Neural cell (in vitro differentiated cells): ENCODE measurements at regions not wholly inside any gene's neighbourhood (a gene's known extent, or its start where the extent isn't known, plus 50 kb on each side); places are given as distances from the start of the nearest gene placed in this dataset.

Experiments
- H2AFZ ChIP-seq: fragments of 200-600, 300-800 bp; sonication (generic), shearing (Covaris generic); 2 replicates; pipeline ENCODE4 v1.6.0; 2014; ENCODE audit warnings: low read depth, mild to moderate bottlenecking, antibody characterized with exemption, low read length, moderate library complexity
- H3F3A ChIP-seq: fragments of 200-600 bp; shearing (Covaris generic); 2 replicates; pipeline ENCODE4 v1.6.1; 2016; ENCODE audit warnings: mild to moderate bottlenecking, moderate library complexity, mixed read lengths, antibody characterized with exemption, low read length; ENCODE audit not compliant: insufficient read depth, poor library complexity, severe bottlenecking
- H3K27ac ChIP-seq: fragments of 200-600, 300-800 bp; sonication (generic), shearing (Covaris generic); 2 replicates; pipeline ENCODE4 v1.5.1; 2014; ENCODE audit warnings: mild to moderate bottlenecking, low read length, moderate library complexity
- H3K27me3 ChIP-seq: fragments of 300-800, 200-600 bp; sonication (generic), shearing (Covaris generic); 2 replicates; pipeline ENCODE4 v1.6.0; 2014; ENCODE audit warnings: mild to moderate bottlenecking, low read depth, low read length, moderate library complexity; ENCODE audit not compliant: insufficient read depth
- H3K36me3 ChIP-seq: fragments of 300-800, 200-600 bp; sonication (generic), shearing (Covaris generic); 2 replicates; pipeline ENCODE4 v1.5.1; 2014; ENCODE audit warnings: mild to moderate bottlenecking, antibody characterized with exemption, low read length, moderate library complexity; ENCODE audit not compliant: insufficient read depth
- H3K4me2 ChIP-seq: fragments of 300-800, 200-600 bp; sonication (generic), shearing (Covaris generic); 2 replicates; pipeline ENCODE4 v1.6.0; 2014; ENCODE audit warnings: mild to moderate bottlenecking, low read length
- H3K4me3 ChIP-seq: fragments of 300-800, 200-600 bp; sonication (generic), shearing (Covaris generic); 2 replicates; pipeline ENCODE4 v1.5.1; 2014; ENCODE audit warnings: mild to moderate bottlenecking, low read length, moderate library complexity
- H3K79me2 ChIP-seq: fragments of 200-600 bp; shearing (Covaris generic); replicated peaks from 2 replicates; pipeline ENCODE4 v1.6.0; 2014; ENCODE audit warnings: mild to moderate bottlenecking, low read length, moderate library complexity; ENCODE audit not compliant: insufficient read depth
- H3K9ac ChIP-seq: fragments of 300-800, 200-600 bp; sonication (generic), shearing (Covaris generic); 2 replicates; pipeline ENCODE4 v1.6.1; 2016; ENCODE audit warnings: mild to moderate bottlenecking, low read length, mixed read lengths
- H3K9me2 ChIP-seq: fragments of 200-600 bp; shearing (Covaris generic); 2 replicates; pipeline ENCODE4 v1.6.1; 2016; ENCODE audit warnings: mild to moderate bottlenecking, low read length, mixed read lengths; ENCODE audit not compliant: insufficient read depth
- H3K9me3 ChIP-seq: fragments of 200-600, 300-800 bp; sonication (generic), shearing (Covaris generic); 2 replicates; pipeline ENCODE4 v1.6.1; 2016; ENCODE audit warnings: mild to moderate bottlenecking, mixed run types, low read length, moderate library complexity, mixed read lengths
- H4K20me1 ChIP-seq: fragments of 200-600 bp; shearing (Covaris generic); 2 replicates; pipeline ENCODE4 v1.6.1; 2016; ENCODE audit warnings: mild to moderate bottlenecking, mixed run types; ENCODE audit not compliant: insufficient read depth
- CTCF ChIP-seq: fragments of 450-650 bp; IDR thresholded peaks from 2 replicates; pipeline ENCODE4 v1.5.1; 2014; ENCODE audit warnings: antibody characterized with exemption, mild to moderate bottlenecking, moderate library complexity; ENCODE audit not compliant: poor library complexity, severe bottlenecking
- EP300 ChIP-seq: fragments of 450-650 bp; conservative IDR thresholded peaks from 2 replicates; pipeline ENCODE4 v1.6.1; 2014; ENCODE audit warnings: antibody characterized with exemption, mild to moderate bottlenecking, moderate library complexity; ENCODE audit not compliant: poor library complexity, severe bottlenecking
- EZH2 ChIP-seq: fragments of 200-600, 300-800 bp; shearing (Covaris generic), sonication (generic); IDR thresholded peaks from 2 replicates; pipeline ENCODE4 v1.6.1; 2014; ENCODE audit warnings: antibody characterized with exemption, low read length, borderline replicate concordance, mild to moderate bottlenecking; ENCODE audit not compliant: insufficient read depth, poor library complexity, severe bottlenecking
- MXI1 ChIP-seq: fragments of 450-650 bp; conservative IDR thresholded peaks from 2 replicates; pipeline ENCODE4 v1.6.1; 2014; ENCODE audit warnings: antibody characterized with exemption, mild to moderate bottlenecking; ENCODE audit not compliant: poor library complexity, severe bottlenecking
- POLR2AphosphoS5 ChIP-seq: IDR thresholded peaks from 2 replicates; pipeline ENCODE4 v1.6.1; 2012
- RAD21 ChIP-seq: fragments of 450-650 bp; conservative IDR thresholded peaks from 2 replicates; pipeline ENCODE4 v1.6.1; 2014; ENCODE audit warnings: antibody characterized with exemption, mild to moderate bottlenecking, moderate library complexity
- SMC3 ChIP-seq: fragments of 450-650 bp; conservative IDR thresholded peaks from 2 replicates; pipeline ENCODE4 v1.6.1; 2014; ENCODE audit warnings: antibody characterized with exemption, mild to moderate bottlenecking, moderate library complexity; ENCODE audit not compliant: poor library complexity
- TAF1 ChIP-seq: IDR thresholded peaks from 2 replicates; pipeline ENCODE4 v1.6.1; 2012; ENCODE audit warnings: low read depth
- TF ChIP-seq, protein P1 (sequence below): IDR thresholded peaks from 2 replicates; pipeline ENCODE4 v1.6.1; 2012; ENCODE audit warnings: borderline replicate concordance

- H3K9me2 ChIP-seq = no peaks in the 10 kb centered on the region
- no peak overlapping the region for H2AFZ ChIP-seq
- H3K27ac ChIP-seq = no peak overlapping the region
- no peaks in the 10 kb centered on the region for H3K9me3 ChIP-seq
- no peaks in the 10 kb centered on the region for H3F3A ChIP-seq
- H3K4me3 ChIP-seq = no peak overlapping the region
- H4K20me1 ChIP-seq = no peaks in the 10 kb centered on the region
- no peak overlapping the region for H3K9ac ChIP-seq
- H3K27me3 ChIP-seq = no peaks in the 10 kb centered on the region
- H3K4me2 ChIP-seq = no peak overlapping the region
- no peaks in the 10 kb centered on the region for H3K36me3 ChIP-seq
- TF ChIP-seq, protein P1, sequence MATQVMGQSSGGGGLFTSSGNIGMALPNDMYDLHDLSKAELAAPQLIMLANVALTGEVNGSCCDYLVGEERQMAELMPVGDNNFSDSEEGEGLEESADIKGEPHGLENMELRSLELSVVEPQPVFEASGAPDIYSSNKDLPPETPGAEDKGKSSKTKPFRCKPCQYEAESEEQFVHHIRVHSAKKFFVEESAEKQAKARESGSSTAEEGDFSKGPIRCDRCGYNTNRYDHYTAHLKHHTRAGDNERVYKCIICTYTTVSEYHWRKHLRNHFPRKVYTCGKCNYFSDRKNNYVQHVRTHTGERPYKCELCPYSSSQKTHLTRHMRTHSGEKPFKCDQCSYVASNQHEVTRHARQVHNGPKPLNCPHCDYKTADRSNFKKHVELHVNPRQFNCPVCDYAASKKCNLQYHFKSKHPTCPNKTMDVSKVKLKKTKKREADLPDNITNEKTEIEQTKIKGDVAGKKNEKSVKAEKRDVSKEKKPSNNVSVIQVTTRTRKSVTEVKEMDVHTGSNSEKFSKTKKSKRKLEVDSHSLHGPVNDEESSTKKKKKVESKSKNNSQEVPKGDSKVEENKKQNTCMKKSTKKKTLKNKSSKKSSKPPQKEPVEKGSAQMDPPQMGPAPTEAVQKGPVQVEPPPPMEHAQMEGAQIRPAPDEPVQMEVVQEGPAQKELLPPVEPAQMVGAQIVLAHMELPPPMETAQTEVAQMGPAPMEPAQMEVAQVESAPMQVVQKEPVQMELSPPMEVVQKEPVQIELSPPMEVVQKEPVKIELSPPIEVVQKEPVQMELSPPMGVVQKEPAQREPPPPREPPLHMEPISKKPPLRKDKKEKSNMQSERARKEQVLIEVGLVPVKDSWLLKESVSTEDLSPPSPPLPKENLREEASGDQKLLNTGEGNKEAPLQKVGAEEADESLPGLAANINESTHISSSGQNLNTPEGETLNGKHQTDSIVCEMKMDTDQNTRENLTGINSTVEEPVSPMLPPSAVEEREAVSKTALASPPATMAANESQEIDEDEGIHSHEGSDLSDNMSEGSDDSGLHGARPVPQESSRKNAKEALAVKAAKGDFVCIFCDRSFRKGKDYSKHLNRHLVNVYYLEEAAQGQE = no peak
- no peak for TF ChIP-seq SMC3
- TF ChIP-seq EZH2 = no peak
- no peak for TF ChIP-seq TAF1
- TF ChIP-seq EP300 = no peak
- no peak for TF ChIP-seq CTCF
- TF ChIP-seq POLR2AphosphoS5 = no peak
- no peak for TF ChIP-seq MXI1
- TF ChIP-seq RAD21 = no peak
- no peaks in the 10 kb centered on the region for H3K79me2 ChIP-seq
These were observed 357.9 kb upstream of the USP24 start for GRCh38 chr1:55572878-55573734.

DNA sequence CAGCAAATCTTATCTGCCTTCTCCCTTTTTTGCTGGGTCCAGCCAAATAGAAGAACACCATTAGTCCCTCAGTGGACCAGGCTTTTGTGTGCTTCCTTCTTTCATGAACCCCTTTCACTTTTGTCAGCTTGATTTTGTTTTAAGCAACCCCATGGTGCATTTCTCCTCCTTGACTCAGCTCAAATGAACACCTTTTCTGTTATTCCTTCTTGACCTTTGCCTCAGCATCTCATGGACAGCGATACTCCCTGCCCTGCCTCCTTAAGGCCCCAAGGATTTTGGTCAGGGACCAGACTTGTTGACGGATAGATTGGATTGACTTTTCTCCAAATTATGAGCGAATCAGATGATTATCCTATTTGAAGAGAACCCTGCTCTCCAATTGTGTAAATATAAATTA, 356.6 kb upstream of the USP24 start:
- Histone ChIP-seq H3K9ac (no peak overlapping the region), H3K27me3 (no peaks in the 10 kb centered on the region), H2AFZ (no peak overlapping the region), H3F3A (no peaks in the 10 kb centered on the region), H3K9me3 (no peaks in the 10 kb centered on the region), H3K36me3 (no peaks in the 10 kb centered on the region), H4K20me1 (no peaks in the 10 kb centered on the region), H3K9me2 (no peaks in the 10 kb centered on the region), H3K4me3 (no peak overlapping the region), H3K79me2 (no peaks in the 10 kb centered on the region), H3K4me2 (no peak overlapping the region), H3K27ac (no peak overlapping the region)
- no peak for TF ChIP-seq RAD21
- TF ChIP-seq EP300 = no peak
- TF ChIP-seq, protein P1 = no peak
- no peak for TF ChIP-seq SMC3
